ENCODE measurements at regions not wholly inside any gene's neighbourhood (a gene's known extent, or its start where the extent isn't known, plus 50 kb on each side); places are given as distances from the start of the nearest gene placed in this dataset.

DNA sequence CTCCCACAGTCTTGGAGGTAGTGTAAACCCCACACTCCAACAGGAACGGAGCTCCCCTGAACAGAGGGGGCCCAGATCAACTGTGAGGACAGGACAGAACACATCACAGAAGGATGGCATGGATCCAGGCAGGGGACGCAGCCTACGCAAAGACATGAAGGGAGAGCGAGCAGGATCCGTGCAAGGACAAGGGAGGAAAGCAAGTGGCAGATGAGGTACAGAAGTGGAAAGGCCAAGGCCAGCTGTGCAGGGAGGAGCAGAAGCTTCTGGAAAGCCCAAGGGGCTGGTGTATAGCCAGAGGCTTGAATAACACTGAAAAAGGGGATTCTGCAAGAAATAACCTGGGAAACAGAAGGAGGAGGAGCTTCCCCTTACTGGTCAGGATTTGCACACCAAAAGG, 81.2 kb downstream of the SIPA1L2 start:
- Histone ChIP-seq H3K27me3 (ENCODE audit: control insufficient read depth, extremely low read depth, insufficient read depth, low read length) (no peaks in the 10 kb centered on the region), H3K4me1 (ENCODE audit: control insufficient read depth, extremely low read depth, insufficient read depth, low read length) (peaks cover 3% of the 10 kb centered on the region), H2AFZ (ENCODE audit: control insufficient read depth, low read length) (no peak overlapping the region), H3K36me3 (ENCODE audit: control insufficient read depth in 2 of 2, extremely low read depth in 1 of 2, insufficient read depth in 2 of 2, low read length in 2 of 2) (no peaks in the 10 kb centered on the region), H3K9me1 (ENCODE audit: control insufficient read depth, extremely low read depth, insufficient read depth, low read length) (no peaks in the 10 kb centered on the region), H3K27ac (ENCODE audit: control insufficient read depth, insufficient read depth, low read length) (no peak overlapping the region), H3K9ac (ENCODE audit: control insufficient read depth, extremely low read depth, insufficient read depth, low read length) (no peak overlapping the region), H3K79me2 (ENCODE audit: control insufficient read depth, insufficient read depth, low read length) (no peaks in the 10 kb centered on the region), H3K4me3 (ENCODE audit: control insufficient read depth in 2 of 3, extremely low read depth in 1 of 3, insufficient read depth in 2 of 3, low read depth in 1 of 3, low read length in 3 of 3) (no peak overlapping the region), H3K4me2 (ENCODE audit: control insufficient read depth, extremely low read depth, insufficient read depth, low read depth, low read length) (no peak overlapping the region), H4K20me1 (ENCODE audit: control insufficient read depth, extremely low read depth, insufficient read depth, low read length) (no peaks in the 10 kb centered on the region), H3K9me3 (ENCODE audit: control insufficient read depth, low read depth, low read length) (no peaks in the 10 kb centered on the region)
- FAIRE-seq (no peak), DNase-seq (ENCODE audit: low read depth, low spot score) (no peak)
- dilution Hi-C loops (cut with MboI; ENCODE audit: extremely low pct_ligation_motif_present, low sequenced_read_pairs), result no loop called here
- no peak for TF ChIP-seq EZH2 (IDR thresholded peaks at IDR 0.05; ENCODE audit: low read length)
- TF ChIP-seq, protein P1, sequence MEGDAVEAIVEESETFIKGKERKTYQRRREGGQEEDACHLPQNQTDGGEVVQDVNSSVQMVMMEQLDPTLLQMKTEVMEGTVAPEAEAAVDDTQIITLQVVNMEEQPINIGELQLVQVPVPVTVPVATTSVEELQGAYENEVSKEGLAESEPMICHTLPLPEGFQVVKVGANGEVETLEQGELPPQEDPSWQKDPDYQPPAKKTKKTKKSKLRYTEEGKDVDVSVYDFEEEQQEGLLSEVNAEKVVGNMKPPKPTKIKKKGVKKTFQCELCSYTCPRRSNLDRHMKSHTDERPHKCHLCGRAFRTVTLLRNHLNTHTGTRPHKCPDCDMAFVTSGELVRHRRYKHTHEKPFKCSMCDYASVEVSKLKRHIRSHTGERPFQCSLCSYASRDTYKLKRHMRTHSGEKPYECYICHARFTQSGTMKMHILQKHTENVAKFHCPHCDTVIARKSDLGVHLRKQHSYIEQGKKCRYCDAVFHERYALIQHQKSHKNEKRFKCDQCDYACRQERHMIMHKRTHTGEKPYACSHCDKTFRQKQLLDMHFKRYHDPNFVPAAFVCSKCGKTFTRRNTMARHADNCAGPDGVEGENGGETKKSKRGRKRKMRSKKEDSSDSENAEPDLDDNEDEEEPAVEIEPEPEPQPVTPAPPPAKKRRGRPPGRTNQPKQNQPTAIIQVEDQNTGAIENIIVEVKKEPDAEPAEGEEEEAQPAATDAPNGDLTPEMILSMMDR (optimal IDR thresholded peaks at IDR 0.05 in 1 of 3, IDR thresholded peaks at IDR 0.05 in 1 of 3, conservative IDR thresholded peaks at IDR 0.05 in 1 of 3; ENCODE audit: extremely low read depth in 1 of 3, insufficient read depth in 2 of 3, low read length in 3 of 3), result no peak

DNA sequence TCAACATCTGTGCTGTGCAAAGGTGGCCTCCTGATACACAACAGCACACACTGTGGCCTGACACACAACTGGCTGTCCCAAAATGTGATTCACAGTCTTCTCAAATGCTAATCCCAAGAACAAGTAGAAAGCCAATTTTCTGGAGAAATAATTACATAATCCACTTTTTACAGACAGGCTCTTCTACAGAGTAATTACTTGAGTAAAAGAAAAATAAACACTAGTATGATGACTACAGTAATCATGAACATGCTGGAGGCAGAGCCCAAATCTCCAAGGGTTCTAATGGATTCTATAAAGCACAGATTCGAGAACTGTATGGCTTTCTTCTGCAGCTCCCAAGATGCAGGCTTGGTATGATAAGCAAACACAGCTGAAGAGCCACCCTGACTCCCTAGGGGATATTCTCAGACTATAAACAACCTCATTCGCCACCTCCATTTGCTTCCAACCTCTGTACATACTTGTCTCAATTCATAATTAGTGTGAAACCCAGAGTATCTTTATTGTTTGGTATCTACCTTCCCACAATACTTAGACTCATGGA, 81.9 kb downstream of the SIPA1L2 start:
- Histone ChIP-seq H3K27me3 (ENCODE audit: control insufficient read depth, extremely low read depth, insufficient read depth, low read length) (no peaks in the 10 kb centered on the region), H3K9ac (ENCODE audit: control insufficient read depth, extremely low read depth, insufficient read depth, low read length) (no peak overlapping the region), H3K9me3 (ENCODE audit: control insufficient read depth, low read depth, low read length) (no peaks in the 10 kb centered on the region), H3K9me1 (ENCODE audit: control insufficient read depth, extremely low read depth, insufficient read depth, low read length) (no peaks in the 10 kb centered on the region), H3K4me3 (ENCODE audit: control insufficient read depth in 2 of 3, extremely low read depth in 1 of 3, insufficient read depth in 2 of 3, low read depth in 1 of 3, low read length in 3 of 3) (no peak overlapping the region), H3K4me2 (ENCODE audit: control insufficient read depth, extremely low read depth, insufficient read depth, low read depth, low read length) (no peak overlapping the region), H3K36me3 (ENCODE audit: control insufficient read depth in 2 of 2, extremely low read depth in 1 of 2, insufficient read depth in 2 of 2, low read length in 2 of 2) (no peaks in the 10 kb centered on the region), H3K79me2 (ENCODE audit: control insufficient read depth, insufficient read depth, low read length) (no peaks in the 10 kb centered on the region), H3K4me1 (ENCODE audit: control insufficient read depth, extremely low read depth, insufficient read depth, low read length) (peaks cover 3% of the 10 kb centered on the region), H2AFZ (ENCODE audit: control insufficient read depth, low read length) (no peak overlapping the region), H4K20me1 (ENCODE audit: control insufficient read depth, extremely low read depth, insufficient read depth, low read length) (no peaks in the 10 kb centered on the region), H3K27ac (ENCODE audit: control insufficient read depth, insufficient read depth, low read length) (no peak overlapping the region)
- dilution Hi-C loops (cut with MboI; ENCODE audit: extremely low pct_ligation_motif_present, low sequenced_read_pairs), result no loop called here
- TF ChIP-seq, protein P1 (optimal IDR thresholded peaks at IDR 0.05 in 1 of 3, IDR thresholded peaks at IDR 0.05 in 1 of 3, conservative IDR thresholded peaks at IDR 0.05 in 1 of 3; ENCODE audit: extremely low read depth in 1 of 3, insufficient read depth in 2 of 3, low read length in 3 of 3), result no peak
- TF ChIP-seq EZH2 (IDR thresholded peaks at IDR 0.05; ENCODE audit: low read length), result no peak
- FAIRE-seq, result no peak
- no peak for DNase-seq (ENCODE audit: low read depth, low spot score)

All from keratinocyte (primary cell).